ENCODE measurements at regions not wholly inside any gene's neighbourhood (a gene's known extent, or its start where the extent isn't known, plus 50 kb on each side); places are given as distances from the start of the nearest gene placed in this dataset.

GRCh38 chr3:10555263-10555662 lies 49.9 kb upstream of the ATP2B2 start:
- Mint-ChIP-seq H3K27me3 (ENCODE audit: low read depth, unreplicated experiment) (peaks cover 30% of the 10 kb centered on the region), H3K9me3 (ENCODE audit: unreplicated experiment) (no peaks in the 10 kb centered on the region), H3K27ac (ENCODE audit: unreplicated experiment) (no peak overlapping the region), H3K4me3 (ENCODE audit: unreplicated experiment) (no peak overlapping the region), H3K36me3 (ENCODE audit: low read depth, unreplicated experiment) (peaks cover 2% of the 10 kb centered on the region), H3K4me1 (ENCODE audit: low read depth, unreplicated experiment) (peaks cover 5% of the 10 kb centered on the region)
- no peak overlapping the region for H2AFZ ChIP-seq (ENCODE audit: low read depth, low read length)
- H4K20me1 ChIP-seq (ENCODE audit: insufficient read depth, low read length): no peaks in the 10 kb centered on the region
- no peaks in the 10 kb centered on the region for H3K9me3 ChIP-seq (ENCODE audit: insufficient read depth, low read depth, low read length)
- no peak overlapping the region for H3K4me3 ChIP-seq (ENCODE audit: insufficient read depth, low read depth, low read length)
- DNase-seq (ENCODE audit: low read depth) (no peak), FAIRE-seq (no peak)
- no peaks in the 10 kb centered on the region for H3K27me3 ChIP-seq (ENCODE audit: insufficient read depth, low read length)
- H3K36me3 ChIP-seq (ENCODE audit: insufficient read depth, low read length): no peaks in the 10 kb centered on the region
- no peak for TF ChIP-seq EZH2 (IDR thresholded peaks at IDR 0.05; ENCODE audit: insufficient read depth, low read length)
- TF ChIP-seq, protein P1, sequence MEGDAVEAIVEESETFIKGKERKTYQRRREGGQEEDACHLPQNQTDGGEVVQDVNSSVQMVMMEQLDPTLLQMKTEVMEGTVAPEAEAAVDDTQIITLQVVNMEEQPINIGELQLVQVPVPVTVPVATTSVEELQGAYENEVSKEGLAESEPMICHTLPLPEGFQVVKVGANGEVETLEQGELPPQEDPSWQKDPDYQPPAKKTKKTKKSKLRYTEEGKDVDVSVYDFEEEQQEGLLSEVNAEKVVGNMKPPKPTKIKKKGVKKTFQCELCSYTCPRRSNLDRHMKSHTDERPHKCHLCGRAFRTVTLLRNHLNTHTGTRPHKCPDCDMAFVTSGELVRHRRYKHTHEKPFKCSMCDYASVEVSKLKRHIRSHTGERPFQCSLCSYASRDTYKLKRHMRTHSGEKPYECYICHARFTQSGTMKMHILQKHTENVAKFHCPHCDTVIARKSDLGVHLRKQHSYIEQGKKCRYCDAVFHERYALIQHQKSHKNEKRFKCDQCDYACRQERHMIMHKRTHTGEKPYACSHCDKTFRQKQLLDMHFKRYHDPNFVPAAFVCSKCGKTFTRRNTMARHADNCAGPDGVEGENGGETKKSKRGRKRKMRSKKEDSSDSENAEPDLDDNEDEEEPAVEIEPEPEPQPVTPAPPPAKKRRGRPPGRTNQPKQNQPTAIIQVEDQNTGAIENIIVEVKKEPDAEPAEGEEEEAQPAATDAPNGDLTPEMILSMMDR (IDR thresholded peaks at IDR 0.05; ENCODE audit: insufficient read depth, low read depth, low read length): no peak
- H3K79me2 ChIP-seq (ENCODE audit: insufficient read depth, low read length): no peaks in the 10 kb centered on the region
- peaks cover 25% of the 10 kb centered on the region for H3K4me1 ChIP-seq (ENCODE audit: insufficient read depth, low read length)
- H3K9ac ChIP-seq (ENCODE audit: low read length): no peak overlapping the region
- no peak overlapping the region for H3K27ac ChIP-seq (ENCODE audit: low read depth, low read length)
- no peak overlapping the region for H3K4me2 ChIP-seq (ENCODE audit: low read length)

GRCh38 chr3:10556312-10556711 lies 50.9 kb upstream of the ATP2B2 start:
- H4K20me1 ChIP-seq (ENCODE audit: insufficient read depth, low read length): no peaks in the 10 kb centered on the region
- DNase-seq (ENCODE audit: low read depth) (no peak), FAIRE-seq (no peak)
- no peak for TF ChIP-seq EZH2 (IDR thresholded peaks at IDR 0.05; ENCODE audit: insufficient read depth, low read length)
- TF ChIP-seq, protein P1 (IDR thresholded peaks at IDR 0.05; ENCODE audit: insufficient read depth, low read depth, low read length): no peak
- H3K36me3 ChIP-seq (ENCODE audit: insufficient read depth, low read length): no peaks in the 10 kb centered on the region
- no peaks in the 10 kb centered on the region for H3K9me3 ChIP-seq (ENCODE audit: insufficient read depth, low read depth, low read length)
- Mint-ChIP-seq H3K27me3 (ENCODE audit: low read depth, unreplicated experiment) (peaks cover 34% of the 10 kb centered on the region), H3K9me3 (ENCODE audit: unreplicated experiment) (peaks cover 4% of the 10 kb centered on the region), H3K27ac (ENCODE audit: unreplicated experiment) (no peak overlapping the region), H3K36me3 (ENCODE audit: low read depth, unreplicated experiment) (peaks cover 2% of the 10 kb centered on the region), H3K4me1 (ENCODE audit: low read depth, unreplicated experiment) (peaks cover 5% of the 10 kb centered on the region), H3K4me3 (ENCODE audit: unreplicated experiment) (no peak overlapping the region)
- no peak overlapping the region for H2AFZ ChIP-seq (ENCODE audit: low read depth, low read length)
- H3K27me3 ChIP-seq (ENCODE audit: insufficient read depth, low read length): no peaks in the 10 kb centered on the region
- H3K4me1 ChIP-seq (ENCODE audit: insufficient read depth, low read length): peaks cover 25% of the 10 kb centered on the region
- H3K9ac ChIP-seq (ENCODE audit: low read length): no peak overlapping the region
- no peak overlapping the region for H3K4me3 ChIP-seq (ENCODE audit: insufficient read depth, low read depth, low read length)
- no peak overlapping the region for H3K27ac ChIP-seq (ENCODE audit: low read depth, low read length)
- no peaks in the 10 kb centered on the region for H3K79me2 ChIP-seq (ENCODE audit: insufficient read depth, low read length)
- H3K4me2 ChIP-seq (ENCODE audit: low read length): no peak overlapping the region

GRCh38 chr3:10557250-10557649 lies 51.9 kb upstream of the ATP2B2 start:
- Histone ChIP-seq H4K20me1 (ENCODE audit: insufficient read depth, low read length) (no peaks in the 10 kb centered on the region), H3K36me3 (ENCODE audit: insufficient read depth, low read length) (no peaks in the 10 kb centered on the region), H3K9me3 (ENCODE audit: insufficient read depth, low read depth, low read length) (no peaks in the 10 kb centered on the region), H2AFZ (ENCODE audit: low read depth, low read length) (no peak overlapping the region), H3K27ac (ENCODE audit: low read depth, low read length) (no peak overlapping the region), H3K9ac (ENCODE audit: low read length) (no peak overlapping the region), H3K27me3 (ENCODE audit: insufficient read depth, low read length) (peaks cover 4% of the 10 kb centered on the region), H3K79me2 (ENCODE audit: insufficient read depth, low read length) (no peaks in the 10 kb centered on the region), H3K4me1 (ENCODE audit: insufficient read depth, low read length) (peaks cover 17% of the 10 kb centered on the region), H3K4me2 (ENCODE audit: low read length) (no peak overlapping the region), H3K4me3 (ENCODE audit: insufficient read depth, low read depth, low read length) (no peak overlapping the region)
- peaks cover 43% of the 10 kb centered on the region for H3K27me3 Mint-ChIP-seq (ENCODE audit: low read depth, unreplicated experiment)
- H3K9me3 Mint-ChIP-seq (ENCODE audit: unreplicated experiment): peaks cover 4% of the 10 kb centered on the region
- DNase-seq (ENCODE audit: low read depth) (no peak), FAIRE-seq (no peak)
- TF ChIP-seq EZH2 (IDR thresholded peaks at IDR 0.05; ENCODE audit: insufficient read depth, low read length): no peak
- TF ChIP-seq, protein P1 (IDR thresholded peaks at IDR 0.05; ENCODE audit: insufficient read depth, low read depth, low read length): no peak
- H3K4me1 Mint-ChIP-seq (ENCODE audit: low read depth, unreplicated experiment): peaks cover 5% of the 10 kb centered on the region
- H3K4me3 Mint-ChIP-seq (ENCODE audit: unreplicated experiment): no peak overlapping the region
- peaks cover 2% of the 10 kb centered on the region for H3K36me3 Mint-ChIP-seq (ENCODE audit: low read depth, unreplicated experiment)
- no peak overlapping the region for H3K27ac Mint-ChIP-seq (ENCODE audit: unreplicated experiment)

Data from astrocyte (in vitro differentiated cells and primary cell).